ENCODE measurements at regions not wholly inside any gene's neighbourhood (a gene's known extent, or its start where the extent isn't known, plus 50 kb on each side); places are given as distances from the start of the nearest gene placed in this dataset.

GRCh38 chr2:219766658-219767057 is 139.2 kb downstream of the SLC4A3 start:
- H3K36me3 ChIP-seq (replicated peaks), result no peaks in the 10 kb centered on the region
- no peak for DNase-seq (ENCODE audit: low spot score in 2 of 2)
- in situ Hi-C loops (cut with MboI; ENCODE audit: low sequenced_read_pairs), result no loop called here
- no peaks in the 10 kb centered on the region for H3K27me3 ChIP-seq (ENCODE audit: low read depth)
- H3K4me1 ChIP-seq, result no peaks in the 10 kb centered on the region
- H3K9me3 ChIP-seq, result no peaks in the 10 kb centered on the region
- H3K4me3 ChIP-seq, result no peak overlapping the region

- DNase-seq (ENCODE audit: low spot score in 2 of 2), result no peak
- H3K4me3 ChIP-seq, result no peak overlapping the region
- no peaks in the 10 kb centered on the region for H3K4me1 ChIP-seq
- in situ Hi-C loops (cut with MboI; ENCODE audit: low sequenced_read_pairs), result no loop called here
- no peaks in the 10 kb centered on the region for H3K9me3 ChIP-seq
- H3K36me3 ChIP-seq (replicated peaks), result no peaks in the 10 kb centered on the region
- H3K27me3 ChIP-seq (ENCODE audit: low read depth), result no peaks in the 10 kb centered on the region
Measured at GRCh38 chr2:219769090-219769910, 141.9 kb downstream of the SLC4A3 start.

- H3K27me3 ChIP-seq (ENCODE audit: low read depth), result no peaks in the 10 kb centered on the region
- no peaks in the 10 kb centered on the region for H3K9me3 ChIP-seq
- in situ Hi-C loops (cut with MboI; ENCODE audit: low sequenced_read_pairs), result no loop called here
- H3K4me3 ChIP-seq, result no peak overlapping the region
- no peaks in the 10 kb centered on the region for H3K36me3 ChIP-seq (replicated peaks)
- no peaks in the 10 kb centered on the region for H3K4me1 ChIP-seq
- DNase-seq (ENCODE audit: low spot score in 2 of 2), result no peak
Measured at GRCh38 chr2:219772103-219772635, 144.7 kb downstream of the SLC4A3 start.

GRCh38 chr2:219772697-219773096 is 145.3 kb downstream of the SLC4A3 start:
- no peaks in the 10 kb centered on the region for H3K9me3 ChIP-seq
- in situ Hi-C loops (cut with MboI; ENCODE audit: low sequenced_read_pairs), result no loop called here
- H3K4me1 ChIP-seq, result no peaks in the 10 kb centered on the region
- no peak for DNase-seq (ENCODE audit: low spot score in 2 of 2)
- H3K36me3 ChIP-seq (replicated peaks), result no peaks in the 10 kb centered on the region
- H3K27me3 ChIP-seq (ENCODE audit: low read depth), result no peaks in the 10 kb centered on the region
- H3K4me3 ChIP-seq, result no peak overlapping the region

GRCh38 chr2:219775506-219775905 is 148.1 kb downstream of the SLC4A3 start:
- H3K4me3 ChIP-seq, result no peak overlapping the region
- H3K9me3 ChIP-seq, result no peaks in the 10 kb centered on the region
- H3K4me1 ChIP-seq, result no peaks in the 10 kb centered on the region
- in situ Hi-C loops (cut with MboI; ENCODE audit: low sequenced_read_pairs), result no loop called here
- no peaks in the 10 kb centered on the region for H3K36me3 ChIP-seq (replicated peaks)
- DNase-seq (ENCODE audit: low spot score in 2 of 2), result no peak
- H3K27me3 ChIP-seq (ENCODE audit: low read depth), result no peaks in the 10 kb centered on the region

- no peak for DNase-seq (ENCODE audit: low spot score in 2 of 2)
- H3K36me3 ChIP-seq (replicated peaks), result no peaks in the 10 kb centered on the region
- no peaks in the 10 kb centered on the region for H3K4me1 ChIP-seq
- H3K27me3 ChIP-seq (ENCODE audit: low read depth), result no peaks in the 10 kb centered on the region
- no peaks in the 10 kb centered on the region for H3K9me3 ChIP-seq
- in situ Hi-C loops (cut with MboI; ENCODE audit: low sequenced_read_pairs), result no loop called here
- no peak overlapping the region for H3K4me3 ChIP-seq
Measured at GRCh38 chr2:219777388-219777787, 150.0 kb downstream of the SLC4A3 start.

- in situ Hi-C loops (cut with MboI; ENCODE audit: low sequenced_read_pairs), result no loop called here
- Histone ChIP-seq H3K27me3 (ENCODE audit: low read depth) (0 out of 2 replicates have a peak, but pooled peaks cover 3% of the 10 kb centered on the region), H3K36me3 (replicated peaks) (no peaks in the 10 kb centered on the region), H3K9me3 (no peaks in the 10 kb centered on the region), H3K4me1 (no peaks in the 10 kb centered on the region), H3K4me3 (no peak overlapping the region)
- DNase-seq (ENCODE audit: low spot score in 2 of 2), result no peak
Measured at GRCh38 chr2:219778189-219778588, 150.8 kb downstream of the SLC4A3 start.

GRCh38 chr2:219782737-219783348 is 155.4 kb downstream of the SLC4A3 start:
- in situ Hi-C loops (cut with MboI; ENCODE audit: low sequenced_read_pairs), result no loop called here
- Histone ChIP-seq H3K4me3 (no peak overlapping the region), H3K4me1 (no peaks in the 10 kb centered on the region), H3K9me3 (no peaks in the 10 kb centered on the region), H3K27me3 (ENCODE audit: low read depth) (0 out of 2 replicates have a peak, but pooled peaks cover 3% of the 10 kb centered on the region), H3K36me3 (replicated peaks) (no peaks in the 10 kb centered on the region)
- no peak for DNase-seq (ENCODE audit: low spot score in 2 of 2)

GRCh38 chr2:219783359-219783975 is 156.0 kb downstream of the SLC4A3 start:
- in situ Hi-C loops (cut with MboI; ENCODE audit: low sequenced_read_pairs), result no loop called here

GRCh38 chr2:219784178-219784577 is 156.7 kb downstream of the SLC4A3 start:
- DNase-seq (ENCODE audit: low spot score in 2 of 2), result no peak
- H3K36me3 ChIP-seq (replicated peaks), result no peaks in the 10 kb centered on the region
- no peaks in the 10 kb centered on the region for H3K4me1 ChIP-seq
- in situ Hi-C loops (cut with MboI; ENCODE audit: low sequenced_read_pairs), result no loop called here
- no peak overlapping the region for H3K4me3 ChIP-seq
- H3K27me3 ChIP-seq (ENCODE audit: low read depth), result 0 out of 2 replicates have a peak, but pooled peaks cover 3% of the 10 kb centered on the region
- H3K9me3 ChIP-seq, result no peaks in the 10 kb centered on the region

More at GRCh38 chr2:219783359-219783975, 156.0 kb downstream of the SLC4A3 start:
- DNase-seq (ENCODE audit: low spot score in 2 of 2), result no peak
- H3K9me3 ChIP-seq, result no peaks in the 10 kb centered on the region
- H3K36me3 ChIP-seq (replicated peaks), result no peaks in the 10 kb centered on the region
- H3K4me1 ChIP-seq, result no peaks in the 10 kb centered on the region
- H3K4me3 ChIP-seq, result no peak overlapping the region
- H3K27me3 ChIP-seq (ENCODE audit: low read depth), result 0 out of 2 replicates have a peak, but pooled peaks cover 3% of the 10 kb centered on the region

GRCh38 chr2:219789476-219789875 is 162.0 kb downstream of the SLC4A3 start:
- DNase-seq (ENCODE audit: low spot score in 2 of 2), result no peak
- no peaks in the 10 kb centered on the region for H3K36me3 ChIP-seq (replicated peaks)
- H3K4me1 ChIP-seq, result no peaks in the 10 kb centered on the region
- H3K9me3 ChIP-seq, result no peaks in the 10 kb centered on the region
- in situ Hi-C loops (cut with MboI; ENCODE audit: low sequenced_read_pairs), result no loop called here
- no peaks in the 10 kb centered on the region; the same call in 1 of the 2 replicates for H3K27me3 ChIP-seq (ENCODE audit: low read depth)
- H3K4me3 ChIP-seq, result no peak overlapping the region

GRCh38 chr2:219792446-219792845 is 165.0 kb downstream of the SLC4A3 start:
- no peaks in the 10 kb centered on the region for H3K4me1 ChIP-seq
- no peaks in the 10 kb centered on the region; the same call in 1 of the 2 replicates for H3K27me3 ChIP-seq (ENCODE audit: low read depth)
- in situ Hi-C loops (cut with MboI; ENCODE audit: low sequenced_read_pairs), result no loop called here
- H3K4me3 ChIP-seq, result no peak overlapping the region
- H3K9me3 ChIP-seq, result no peaks in the 10 kb centered on the region
- no peak for DNase-seq (ENCODE audit: low spot score in 2 of 2)
- H3K36me3 ChIP-seq (replicated peaks), result no peaks in the 10 kb centered on the region

- no peaks in the 10 kb centered on the region for H3K36me3 ChIP-seq (replicated peaks)
- no peaks in the 10 kb centered on the region for H3K27me3 ChIP-seq (ENCODE audit: low read depth)
- no peaks in the 10 kb centered on the region for H3K4me1 ChIP-seq
- in situ Hi-C loops (cut with MboI; ENCODE audit: low sequenced_read_pairs), result no loop called here
- no peak overlapping the region for H3K4me3 ChIP-seq
- H3K9me3 ChIP-seq, result no peaks in the 10 kb centered on the region
- DNase-seq (ENCODE audit: low spot score in 2 of 2), result no peak
Measured at GRCh38 chr2:219798430-219798829, 171.0 kb downstream of the SLC4A3 start.

- no peaks in the 10 kb centered on the region for H3K36me3 ChIP-seq (replicated peaks)
- in situ Hi-C loops (cut with MboI; ENCODE audit: low sequenced_read_pairs), result no loop called here
- H3K27me3 ChIP-seq (ENCODE audit: low read depth), result no peaks in the 10 kb centered on the region
- no peaks in the 10 kb centered on the region for H3K9me3 ChIP-seq
- no peak for DNase-seq (ENCODE audit: low spot score in 2 of 2)
- H3K4me1 ChIP-seq, result no peaks in the 10 kb centered on the region
- H3K4me3 ChIP-seq, result no peak overlapping the region
Measured at GRCh38 chr2:219803294-219803693, 175.9 kb downstream of the SLC4A3 start.

Data from HAP-1 (cell line).